Duodenal mucosa (tissue), 2 donors: ENCODE measurements at regions not wholly inside any gene's neighbourhood (a gene's known extent, or its start where the extent isn't known, plus 50 kb on each side); places are given as distances from the start of the nearest gene placed in this dataset.
"Not testable (repeated sequence)": the region's sequence is repeated elsewhere in the genome, so short reads cannot be mapped to it uniquely, and the experiment has no call there.

Experiments used
- H3K27ac ChIP-seq: one replicate; pipeline ENCODE4 v1.7.0; 2013; ENCODE audit warnings: low read depth, low read length
- H3K27me3 ChIP-seq, 2 donors: one replicate each; pipeline ENCODE4 v1.7.0; 2013; ENCODE audit warnings: low read length in 2 of 2, control low read depth in 1 of 2; ENCODE audit not compliant: insufficient read depth in 2 of 2, control insufficient read depth in 1 of 2
- H3K36me3 ChIP-seq, 2 donors: one replicate each; pipeline ENCODE4 v1.7.0; 2013; ENCODE audit warnings: low read length in 2 of 2, control low read depth in 1 of 2; ENCODE audit not compliant: insufficient read depth in 2 of 2, control insufficient read depth in 1 of 2
- H3K4me1 ChIP-seq, 2 donors: one replicate each; pipeline ENCODE4 v1.7.0; 2013; ENCODE audit warnings: low read length in 2 of 2, control low read depth in 1 of 2; ENCODE audit not compliant: insufficient read depth in 2 of 2, control insufficient read depth in 1 of 2
- H3K4me3 ChIP-seq, 2 donors: one replicate each; pipeline ENCODE4 v1.7.0; 2013; ENCODE audit warnings: low read length in 2 of 2, low read depth in 1 of 2
- H3K9ac ChIP-seq, 2 donors: one replicate each; pipeline ENCODE4 v1.7.0; 2013; ENCODE audit warnings: low read length in 2 of 2, low read depth in 1 of 2
- H3K9me3 ChIP-seq, 2 donors: one replicate each; pipeline ENCODE4 v1.7.0; 2013; ENCODE audit warnings: low read length in 2 of 2, control low read depth in 1 of 2; ENCODE audit not compliant: control insufficient read depth in 1 of 2

DNA sequence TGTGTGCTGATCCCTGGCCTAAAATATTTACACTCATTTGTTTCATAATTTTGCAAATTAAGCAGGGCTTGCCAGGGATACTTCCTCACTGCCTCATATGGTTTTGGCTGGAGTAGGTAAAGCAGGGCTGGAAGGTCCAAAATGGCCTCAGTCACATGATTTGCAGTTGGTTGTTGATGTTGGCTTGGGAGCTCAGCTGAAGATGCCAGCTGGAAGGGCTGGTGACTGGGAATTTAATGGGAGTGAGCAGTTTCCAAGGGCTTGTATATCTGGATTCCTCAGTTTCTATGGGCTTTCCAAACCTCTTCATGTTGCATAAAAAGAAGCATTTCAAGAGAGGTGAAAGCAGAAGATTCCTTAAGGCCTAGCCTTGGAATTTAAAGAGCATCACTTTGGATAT lies 729.3 kb downstream of the CDH18 start:
- no peak overlapping the region for H3K27ac ChIP-seq
- H3K36me3 ChIP-seq, result no peaks in the 10 kb centered on the region
- no peak overlapping the region for H3K9ac ChIP-seq
- peaks cover 0 to 10% of the 10 kb centered on the region in 2 donors for H3K9me3 ChIP-seq
- no peak overlapping the region for H3K4me3 ChIP-seq
- no peaks in the 10 kb centered on the region for H3K4me1 ChIP-seq
- no peaks in the 10 kb centered on the region for H3K27me3 ChIP-seq

DNA sequence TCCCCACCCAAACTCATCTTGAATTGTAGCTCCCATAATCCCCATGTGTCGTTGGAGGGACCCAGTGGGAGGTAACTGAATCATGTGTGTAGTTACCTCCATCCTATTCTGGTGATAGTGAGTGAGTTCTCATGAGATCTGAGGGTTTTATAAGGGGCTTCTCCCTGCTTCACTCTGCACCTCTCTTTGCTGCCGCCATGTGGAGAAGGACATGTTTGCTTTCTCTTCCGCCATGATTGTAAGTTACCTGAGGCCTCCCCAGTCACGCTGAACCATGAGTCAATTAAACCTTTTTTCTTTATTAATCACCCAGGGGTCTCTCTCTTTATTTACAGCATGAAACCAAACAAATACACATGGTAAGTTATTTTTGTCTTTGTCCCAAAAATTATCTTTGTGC lies 726.1 kb downstream of the CDH18 start:
- Histone ChIP-seq H3K4me1 (no peaks in the 10 kb centered on the region), H3K4me3 (no peak overlapping the region), H3K9me3 (peaks cover 0 to 5% of the 10 kb centered on the region in 2 donors), H3K9ac (no peak overlapping the region), H3K27ac (no peak overlapping the region), H3K36me3 (no peaks in the 10 kb centered on the region), H3K27me3 (no peaks in the 10 kb centered on the region)

DNA sequence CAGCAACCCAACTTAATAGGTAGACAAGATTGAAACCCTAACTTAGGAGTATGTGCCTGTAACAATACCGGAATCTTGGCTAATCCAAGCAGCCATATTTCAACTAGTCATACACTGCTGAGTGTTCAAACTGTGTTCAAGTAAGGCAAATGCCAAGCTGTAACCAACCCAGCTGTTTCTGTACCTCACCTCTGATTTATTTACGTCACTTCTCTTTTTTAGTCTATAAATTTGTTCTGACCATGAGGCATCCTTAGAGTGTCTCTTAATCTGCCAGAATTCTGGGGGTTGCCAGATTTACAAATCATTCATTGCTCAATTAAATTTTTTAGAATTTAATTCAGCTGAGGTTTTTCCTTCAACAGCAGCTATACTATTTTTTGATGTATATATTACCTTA lies 723.2 kb downstream of the CDH18 start:
- Histone ChIP-seq H3K36me3 (no peaks in the 10 kb centered on the region), H3K27ac (no peak overlapping the region), H3K4me3 (no peak overlapping the region), H3K4me1 (no peaks in the 10 kb centered on the region), H3K9me3 (peaks cover 0 to 3% of the 10 kb centered on the region in 2 donors), H3K27me3 (no peaks in the 10 kb centered on the region), H3K9ac (no peak overlapping the region)

DNA sequence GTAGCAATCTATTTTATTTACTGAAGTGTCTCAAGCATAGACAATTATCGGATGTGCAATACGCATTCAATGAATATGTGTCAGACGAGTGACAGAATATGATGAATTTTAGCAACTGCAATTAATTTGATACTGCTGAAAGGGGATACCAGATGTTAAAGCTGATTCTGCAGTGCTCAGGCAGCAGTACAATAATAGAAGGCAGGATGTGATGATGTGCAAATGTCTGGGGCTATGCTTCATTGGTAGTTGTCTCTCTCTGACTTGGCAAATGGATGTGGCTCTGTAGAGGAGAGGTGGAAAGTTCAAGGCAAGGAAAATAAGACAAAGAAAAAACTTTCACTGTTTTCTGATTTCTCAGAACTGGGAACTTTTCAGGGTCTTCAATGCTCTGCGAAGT lies 721.2 kb downstream of the CDH18 start:
- Histone ChIP-seq H3K36me3 (no peaks in the 10 kb centered on the region), H3K4me1 (no peaks in the 10 kb centered on the region), H3K9me3 (peaks cover 0 to 2% of the 10 kb centered on the region in 2 donors), H3K27me3 (no peaks in the 10 kb centered on the region), H3K4me3 (no peak overlapping the region), H3K9ac (no peak overlapping the region), H3K27ac (no peak overlapping the region)

DNA sequence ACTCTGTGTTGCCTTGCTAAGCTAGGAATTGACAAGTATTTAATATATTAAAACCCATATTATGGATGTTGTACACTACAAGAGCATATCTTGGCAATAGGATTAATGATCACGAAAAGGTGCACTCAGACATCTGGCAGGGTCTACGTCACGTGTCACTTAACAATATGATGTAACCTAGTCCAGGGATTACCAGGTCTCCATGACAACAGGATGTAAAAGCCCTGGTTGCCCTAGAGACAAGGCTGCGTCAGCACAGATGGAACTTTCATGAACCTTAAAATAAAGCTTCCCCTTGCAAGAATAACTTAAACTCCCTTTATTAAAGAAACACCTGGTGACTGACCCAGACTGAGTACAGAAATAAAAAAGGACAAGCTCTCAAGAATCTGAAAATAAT lies 717.8 kb downstream of the CDH18 start:
- no peaks in the 10 kb centered on the region for H3K36me3 ChIP-seq
- no peak overlapping the region for H3K9ac ChIP-seq
- H3K4me3 ChIP-seq, result no peak overlapping the region
- peaks cover 2 to 8% of the 10 kb centered on the region in 2 donors for H3K9me3 ChIP-seq
- no peaks in the 10 kb centered on the region for H3K4me1 ChIP-seq
- no peaks in the 10 kb centered on the region for H3K27me3 ChIP-seq
- no peak overlapping the region for H3K27ac ChIP-seq

DNA sequence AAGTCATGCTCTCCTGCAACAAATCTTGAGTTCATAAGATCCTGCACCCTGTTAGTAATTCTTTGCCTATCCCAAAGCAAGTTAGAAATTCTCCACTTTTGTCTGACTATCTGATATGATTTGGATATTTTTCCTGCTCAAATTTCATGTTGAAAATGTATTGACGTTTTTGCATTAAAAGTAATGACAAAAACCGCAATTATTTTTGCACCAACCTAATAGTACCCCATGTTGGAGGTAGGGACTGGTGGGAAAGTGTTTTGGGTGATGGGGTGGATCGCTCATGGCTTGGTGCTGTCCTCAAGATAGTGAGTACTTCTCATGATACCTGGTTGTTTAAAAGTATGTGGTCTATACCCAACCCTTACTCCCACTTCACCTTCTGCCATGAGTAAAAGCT lies 713.4 kb downstream of the CDH18 start:
- Histone ChIP-seq H3K9me3 (peaks cover 2 to 18% of the 10 kb centered on the region in 2 donors), H3K4me1 (no peaks in the 10 kb centered on the region), H3K27ac (no peak overlapping the region)

DNA sequence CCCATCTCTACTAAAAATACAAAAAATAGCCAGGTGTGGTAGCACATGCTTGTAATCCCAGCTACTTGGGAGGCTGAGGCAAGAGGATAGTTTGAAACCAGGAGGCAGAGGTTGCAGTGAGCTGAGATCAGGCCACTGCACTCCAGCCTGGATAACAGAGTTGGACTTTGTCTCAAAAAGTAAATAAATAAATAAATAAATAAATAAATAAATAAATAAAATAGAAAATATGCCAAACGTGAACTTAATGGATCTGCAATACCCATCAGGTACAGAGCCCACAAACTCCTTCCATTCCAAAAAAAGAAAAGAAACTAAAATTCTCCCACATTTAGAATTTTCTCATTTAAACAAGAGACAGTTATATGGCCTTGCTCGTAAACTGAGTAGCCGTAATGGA lies 702.7 kb downstream of the CDH18 start:
- Histone ChIP-seq H3K4me3 (no peak overlapping the region), H3K27ac (no peak overlapping the region), H3K27me3 (no peaks in the 10 kb centered on the region)

More for the DNA sequence above, 713.4 kb downstream of the CDH18 start:
- Histone ChIP-seq H3K9ac (no peak overlapping the region), H3K36me3 (no peaks in the 10 kb centered on the region), H3K4me3 (no peak overlapping the region), H3K27me3 (no peaks in the 10 kb centered on the region)

DNA sequence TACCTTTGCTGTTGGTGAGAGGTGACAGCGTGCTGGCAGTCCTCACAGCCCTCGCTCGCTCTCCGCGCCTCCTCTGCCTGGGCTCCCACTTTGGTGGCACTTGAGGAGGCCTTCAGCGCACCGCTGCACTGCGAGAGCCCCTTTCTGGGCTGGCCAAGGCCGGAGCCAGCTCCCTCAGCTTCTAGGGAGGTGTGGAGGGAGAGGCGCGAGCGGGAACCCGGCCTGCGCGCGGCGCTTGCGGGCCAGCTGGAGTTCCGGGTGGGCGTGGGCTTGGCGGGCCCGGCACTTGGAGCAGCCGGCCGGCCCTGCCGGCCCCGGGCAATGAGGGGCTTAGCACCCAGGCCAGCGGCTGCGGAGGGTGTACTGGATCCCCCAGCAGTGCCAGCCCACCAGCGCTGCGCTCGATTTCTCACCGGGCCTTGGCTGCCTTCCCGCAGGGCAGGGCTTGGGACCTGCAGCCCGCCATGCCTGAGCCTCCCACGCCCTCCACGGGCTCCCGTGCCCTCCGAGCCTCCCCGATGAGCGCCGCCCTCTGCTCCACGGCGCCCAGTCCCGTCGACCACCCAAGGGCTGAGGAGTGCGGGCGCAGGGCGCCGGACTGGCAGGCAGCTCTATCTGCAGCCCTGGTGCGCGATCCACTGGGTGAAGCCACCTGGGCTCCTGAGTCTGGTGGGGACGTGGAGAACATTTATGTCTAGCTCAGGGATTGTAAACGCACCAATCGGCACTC lies 700.3 kb downstream of the CDH18 start:
- not testable (repeated sequence) for H3K27ac ChIP-seq, H3K4me1 ChIP-seq, H3K9ac ChIP-seq, H3K27me3 ChIP-seq, H3K36me3 ChIP-seq, H3K4me3 ChIP-seq
- peaks cover 17 to 28% of the 10 kb centered on the region in 2 donors for H3K9me3 ChIP-seq

More for the DNA sequence above, 702.7 kb downstream of the CDH18 start:
- Histone ChIP-seq H3K4me1 (no peaks in the 10 kb centered on the region), H3K9me3 (peaks cover 15 to 24% of the 10 kb centered on the region in 2 donors), H3K36me3 (no peaks in the 10 kb centered on the region), H3K9ac (no peak overlapping the region)

DNA sequence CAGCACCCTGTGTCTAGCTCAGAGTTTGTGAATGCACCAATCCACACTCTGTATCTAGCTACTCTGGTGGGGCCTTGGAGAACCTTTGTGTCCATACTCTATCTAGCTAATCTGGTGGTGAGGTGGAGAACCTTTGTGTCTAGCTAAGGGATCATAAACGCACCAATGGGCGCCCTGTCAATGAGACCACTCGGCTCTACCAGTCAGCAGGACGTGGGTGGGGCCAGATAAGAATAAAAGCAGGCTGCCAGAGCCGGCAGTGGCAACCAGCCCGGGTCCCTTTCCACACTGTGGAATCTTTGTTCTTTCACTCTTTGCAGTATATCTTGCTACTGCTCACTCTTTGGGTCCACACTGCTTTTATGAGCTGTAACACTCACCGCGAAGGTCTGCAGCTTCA lies 699.7 kb downstream of the CDH18 start:
- not testable (repeated sequence) for H3K9ac ChIP-seq, H3K36me3 ChIP-seq, H3K27ac ChIP-seq, H3K27me3 ChIP-seq, H3K4me3 ChIP-seq, H3K4me1 ChIP-seq
- H3K9me3 ChIP-seq, result peaks cover 17 to 34% of the 10 kb centered on the region in 2 donors

DNA sequence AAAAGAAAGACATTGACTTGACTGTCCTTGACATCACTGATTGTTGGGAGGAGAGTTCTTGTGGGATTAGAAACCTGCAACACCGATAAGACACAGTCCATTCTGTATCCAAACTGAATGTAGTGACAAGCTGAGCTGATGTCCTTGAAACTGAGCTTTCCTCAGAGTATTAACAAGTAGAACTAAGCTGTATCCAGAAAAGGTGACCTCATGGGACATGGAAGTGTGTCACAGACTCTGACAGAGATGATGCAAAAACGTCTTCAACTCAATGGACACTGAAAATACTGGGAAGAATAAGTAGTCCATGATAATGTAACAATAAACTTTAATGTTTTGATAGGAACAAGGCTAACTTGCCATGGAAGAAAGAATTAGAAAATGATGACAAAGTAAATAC lies 690.1 kb downstream of the CDH18 start:
- H3K27ac ChIP-seq, result no peak overlapping the region
- no peak overlapping the region for H3K4me3 ChIP-seq
- no peak overlapping the region for H3K9ac ChIP-seq
- H3K4me1 ChIP-seq, result no peaks in the 10 kb centered on the region
- no peaks in the 10 kb centered on the region for H3K27me3 ChIP-seq
- H3K36me3 ChIP-seq, result no peaks in the 10 kb centered on the region
- peaks cover 6 to 8% of the 10 kb centered on the region in 2 donors for H3K9me3 ChIP-seq
